HUES6 (cell line): ENCODE measurements at regions not wholly inside any gene's neighbourhood (a gene's known extent, or its start where the extent isn't known, plus 50 kb on each side); places are given as distances from the start of the nearest gene placed in this dataset.

Source experiments
- H3K27ac ChIP-seq: 2 replicates; pipeline ENCODE4 v1.7.0; 2013; ENCODE audit warnings: low read depth, mild to moderate bottlenecking, low read length, inconsistent platforms
- H3K27me3 ChIP-seq: 2 replicates; pipeline ENCODE4 v1.6.1; 2013; ENCODE audit warnings: low read length; ENCODE audit not compliant: control insufficient read depth, insufficient read depth
- H3K36me3 ChIP-seq: 2 replicates; pipeline ENCODE4 v1.6.1; 2013; ENCODE audit warnings: low read length; ENCODE audit not compliant: control insufficient read depth, insufficient read depth
- H3K4me1 ChIP-seq: 2 replicates; pipeline ENCODE4 v1.6.1; 2013; ENCODE audit warnings: low read length; ENCODE audit not compliant: control insufficient read depth, insufficient read depth
- H3K4me3 ChIP-seq: 2 replicates; pipeline ENCODE4 v1.5.1; 2013; ENCODE audit warnings: low read depth, low read length
- H3K9ac ChIP-seq: one replicate; pipeline ENCODE4 v1.6.1; 2013; ENCODE audit warnings: mild to moderate bottlenecking, low read length
- H3K9me3 ChIP-seq: 2 replicates; pipeline ENCODE4 v1.6.1; 2013; ENCODE audit warnings: low read depth, low read length; ENCODE audit not compliant: control insufficient read depth, insufficient read depth

DNA sequence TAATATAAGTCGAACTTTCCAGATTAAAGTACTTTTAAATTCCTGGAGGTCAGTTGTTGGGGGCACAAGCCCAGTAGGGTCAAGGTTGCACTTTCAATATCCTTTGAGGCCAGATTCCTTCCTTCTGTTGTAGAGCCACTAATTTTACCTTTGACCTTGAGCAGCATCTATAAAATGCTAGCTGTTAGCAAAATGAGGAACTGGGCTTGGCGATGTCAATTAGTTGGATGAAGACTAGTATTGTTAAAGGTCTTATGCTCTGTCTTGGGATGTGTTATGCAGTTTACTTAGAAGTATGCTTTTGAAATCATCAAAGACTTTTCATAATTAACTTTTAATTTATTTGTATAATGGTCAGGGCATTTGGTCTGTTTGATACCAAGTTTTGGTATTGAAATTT, 425.9 kb upstream of the PROX1 start:
- Histone ChIP-seq H3K27me3 (no peaks in the 10 kb centered on the region), H3K4me1 (no peaks in the 10 kb centered on the region), H3K9me3 (peaks cover 21% of the 10 kb centered on the region), H3K4me3 (no peak overlapping the region), H3K27ac (no peak overlapping the region), H3K36me3 (no peaks in the 10 kb centered on the region), H3K9ac (no peak overlapping the region)

DNA sequence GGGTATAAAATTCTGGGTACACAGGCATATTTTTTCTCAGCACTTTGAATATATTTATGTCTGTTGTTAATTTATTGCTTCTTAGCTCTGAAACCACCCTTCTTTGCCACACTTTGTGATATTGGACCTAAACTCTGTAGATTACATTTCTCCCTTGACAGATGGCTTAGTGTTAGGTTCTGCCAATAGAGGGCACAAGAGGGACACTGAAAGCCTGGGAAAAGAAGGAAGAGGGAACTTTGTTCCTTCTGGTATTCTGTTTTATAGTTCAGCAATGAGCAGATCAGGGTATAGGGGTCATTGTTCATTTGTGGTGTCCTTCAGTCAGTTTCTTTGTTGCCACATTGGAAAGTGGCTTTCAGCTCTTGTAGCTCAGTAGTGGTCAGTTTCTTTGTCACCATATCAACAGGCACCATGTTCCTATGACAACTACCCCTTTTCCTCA, 423.5 kb upstream of the PROX1 start:
- no peak overlapping the region for H3K27ac ChIP-seq
- no peak overlapping the region for H3K4me3 ChIP-seq

DNA sequence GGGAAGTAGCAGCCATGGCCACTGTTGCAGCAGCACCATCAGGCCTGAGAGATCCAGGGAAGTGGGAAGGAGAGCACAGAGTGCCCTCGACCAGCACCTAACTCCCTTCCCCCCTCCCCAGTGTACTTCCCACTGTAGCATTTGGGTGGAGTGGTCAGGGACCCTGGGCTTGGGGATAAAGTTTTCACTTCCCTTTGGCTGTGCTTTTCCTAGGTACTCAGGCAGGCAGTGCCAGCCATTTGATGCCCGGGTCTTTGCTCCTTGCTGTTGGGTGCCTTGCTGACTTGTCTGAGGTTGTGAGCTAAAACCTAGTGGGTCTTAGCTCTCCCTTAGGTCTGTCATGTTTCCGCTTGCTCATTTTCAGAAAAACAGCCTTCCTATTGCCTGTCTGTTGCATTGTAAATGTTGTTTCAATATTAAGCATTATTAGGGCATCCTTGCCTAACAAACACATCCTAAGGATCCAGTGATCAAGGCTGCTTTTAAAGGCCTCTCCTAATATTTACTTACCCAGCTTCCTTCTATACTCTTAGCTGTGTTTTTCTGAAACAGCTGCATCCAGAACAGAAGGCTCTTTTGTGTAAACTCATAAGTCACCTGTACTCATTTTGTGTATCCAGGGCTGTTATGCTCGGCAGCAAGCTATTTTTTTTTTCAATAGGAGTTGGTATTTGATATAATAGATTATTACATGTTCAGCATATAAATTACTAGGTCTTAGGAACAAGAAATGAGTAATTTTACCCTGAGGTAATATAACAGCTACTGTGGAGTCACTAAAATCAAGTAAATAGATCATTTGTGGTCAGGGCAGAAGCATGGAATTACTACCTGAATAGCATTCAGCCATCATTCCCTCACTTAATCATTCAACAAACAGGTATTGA, 418.6 kb upstream of the PROX1 start:
- H3K36me3 ChIP-seq = no peaks in the 10 kb centered on the region
- no peaks in the 10 kb centered on the region for H3K4me1 ChIP-seq
- 0 out of 2 replicates have a peak, but pooled peaks cover 2% of the 10 kb centered on the region for H3K27me3 ChIP-seq
- H3K9me3 ChIP-seq = peaks cover 10% of the 10 kb centered on the region
- no peak overlapping the region for H3K9ac ChIP-seq
- H3K4me3 ChIP-seq = no peak overlapping the region
- no peak overlapping the region for H3K27ac ChIP-seq

More for the DNA sequence above, 423.5 kb upstream of the PROX1 start:
- Histone ChIP-seq H3K9ac (no peak overlapping the region), H3K27me3 (no peaks in the 10 kb centered on the region), H3K36me3 (no peaks in the 10 kb centered on the region), H3K9me3 (peaks cover 25% of the 10 kb centered on the region), H3K4me1 (no peaks in the 10 kb centered on the region)

DNA sequence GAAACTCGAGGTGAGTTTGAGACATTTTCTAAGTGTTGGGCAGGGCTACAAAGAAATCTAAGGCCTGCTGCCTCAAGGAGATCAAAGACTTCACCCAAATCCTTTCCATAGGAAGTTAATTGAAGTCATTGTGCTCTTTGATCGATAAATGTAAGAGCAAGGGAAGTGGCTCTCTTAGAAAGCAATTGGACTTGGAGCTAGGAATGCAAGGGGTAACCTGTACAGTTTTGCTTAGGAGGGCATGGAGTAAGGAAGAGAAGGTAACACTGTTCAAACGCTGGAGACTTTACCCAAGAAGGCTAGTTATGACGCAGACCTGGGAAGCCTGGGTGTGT, 418.0 kb upstream of the PROX1 start:
- Histone ChIP-seq H3K4me1 (no peaks in the 10 kb centered on the region), H3K27me3 (0 out of 2 replicates have a peak, but pooled peaks cover 2% of the 10 kb centered on the region), H3K9ac (no peak overlapping the region), H3K4me3 (no peak overlapping the region), H3K36me3 (no peaks in the 10 kb centered on the region), H3K27ac (no peak overlapping the region), H3K9me3 (peaks cover 10% of the 10 kb centered on the region)

DNA sequence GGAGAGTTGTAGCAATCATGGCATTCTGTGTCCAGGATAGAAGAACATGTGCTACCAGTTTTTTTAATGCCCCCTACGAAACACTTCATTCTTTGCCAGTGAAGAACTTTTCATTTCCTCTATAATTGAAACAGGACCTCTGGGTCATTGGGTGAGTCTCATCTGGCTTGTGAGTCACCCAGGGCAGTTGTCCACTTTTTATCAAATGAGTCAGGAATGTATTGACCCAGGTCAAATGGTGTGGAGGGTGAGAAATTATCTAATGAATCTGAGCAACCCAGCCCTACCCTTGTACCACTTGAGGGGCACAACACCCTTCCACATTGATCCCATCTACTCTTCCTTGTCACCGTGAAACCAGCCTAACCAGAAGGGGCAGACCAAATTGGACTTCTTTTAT, 417.3 kb upstream of the PROX1 start:
- no peak overlapping the region for H3K4me3 ChIP-seq

DNA sequence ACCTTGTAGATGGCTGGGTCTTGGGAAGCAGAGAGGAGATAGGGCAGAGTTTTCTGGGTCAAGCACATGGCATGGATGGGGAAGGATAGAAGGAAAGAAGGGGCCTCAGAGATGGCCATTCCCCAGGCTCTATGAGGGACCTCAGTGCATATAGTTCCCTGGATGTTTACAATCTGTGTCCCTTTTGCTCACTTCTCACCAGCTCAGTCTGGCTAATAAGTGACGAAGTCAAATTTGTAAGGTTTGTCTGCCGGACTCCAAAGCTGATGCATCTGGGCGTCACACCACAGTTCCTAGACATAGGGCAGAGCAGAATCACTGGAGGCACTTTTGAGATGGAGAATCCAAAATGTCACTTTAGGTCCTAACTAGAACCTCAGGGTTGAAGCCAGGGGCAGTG, 416.4 kb upstream of the PROX1 start:
- Histone ChIP-seq H3K9ac (no peak overlapping the region), H3K36me3 (no peaks in the 10 kb centered on the region), H3K27ac (no peak overlapping the region), H3K9me3 (peaks cover 6% of the 10 kb centered on the region; the same call in 1 of the 2 replicates), H3K4me1 (no peaks in the 10 kb centered on the region), H3K4me3 (no peak overlapping the region), H3K27me3 (0 out of 2 replicates have a peak, but pooled peaks cover 2% of the 10 kb centered on the region)

More for the DNA sequence above, 417.3 kb upstream of the PROX1 start:
- Histone ChIP-seq H3K27me3 (0 out of 2 replicates have a peak, but pooled peaks cover 2% of the 10 kb centered on the region), H3K9me3 (peaks cover 10% of the 10 kb centered on the region), H3K27ac (no peak overlapping the region), H3K4me1 (no peaks in the 10 kb centered on the region), H3K9ac (no peak overlapping the region), H3K36me3 (no peaks in the 10 kb centered on the region)

DNA sequence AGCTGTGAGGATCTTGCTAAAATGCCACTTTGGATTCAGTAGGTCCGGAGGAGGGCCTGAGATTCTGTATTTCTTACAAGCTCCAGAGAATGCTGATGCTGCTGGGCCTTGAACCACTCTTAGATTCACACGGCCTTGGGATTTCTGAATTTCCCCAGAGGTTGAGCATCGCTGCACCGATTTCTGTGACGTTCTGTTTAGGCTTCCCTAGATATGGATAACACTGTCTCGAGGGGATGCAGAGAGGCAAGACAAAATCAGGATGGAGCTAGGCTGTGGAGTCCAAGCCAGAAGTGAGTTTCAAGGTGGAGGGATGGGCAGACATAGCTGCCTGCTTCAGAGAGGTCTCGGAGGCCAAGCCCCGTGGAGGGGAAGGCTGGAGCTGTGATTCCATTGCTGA, 415.9 kb upstream of the PROX1 start:
- Histone ChIP-seq H3K4me1 (no peaks in the 10 kb centered on the region), H3K9me3 (peaks cover 4% of the 10 kb centered on the region; the same call in 1 of the 2 replicates), H3K4me3 (no peak overlapping the region), H3K36me3 (no peaks in the 10 kb centered on the region), H3K9ac (no peak overlapping the region), H3K27me3 (0 out of 2 replicates have a peak, but pooled peaks cover 2% of the 10 kb centered on the region), H3K27ac (no peak overlapping the region)

DNA sequence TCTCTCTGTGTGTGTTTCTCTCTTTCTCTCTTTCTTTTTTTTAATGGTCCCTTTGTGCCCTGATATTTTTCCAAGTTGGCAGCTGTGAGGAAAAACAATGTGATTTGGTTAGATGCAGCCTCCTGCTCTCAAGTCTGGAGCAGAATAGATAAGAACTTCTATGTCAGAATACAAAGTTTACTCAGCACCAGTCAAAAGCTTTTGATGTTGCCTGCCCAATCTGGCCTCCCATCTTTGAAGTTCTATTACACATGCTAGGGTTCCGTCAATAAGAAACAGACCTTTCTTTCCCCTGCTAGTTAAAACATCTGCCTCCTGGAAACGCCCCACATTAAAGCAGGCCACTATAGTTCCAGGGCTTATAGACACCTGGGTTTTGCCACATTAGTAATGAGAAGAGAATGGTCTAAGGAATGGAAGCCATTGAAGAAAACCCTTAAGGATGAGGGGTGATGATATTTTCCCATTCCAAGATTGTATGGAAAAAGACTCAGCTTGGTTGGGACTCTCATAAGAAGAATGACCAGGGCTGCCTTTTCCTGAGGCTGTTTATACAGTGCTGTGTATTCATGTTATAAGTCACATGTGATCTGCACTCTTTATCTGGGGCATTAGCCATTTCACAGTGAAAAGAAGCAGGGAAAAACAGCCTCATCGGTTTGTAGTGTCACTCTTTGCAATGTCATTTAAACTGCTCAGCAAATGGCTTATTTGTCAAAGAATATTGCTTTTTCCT, 414.7 kb upstream of the PROX1 start:
- H3K27ac ChIP-seq = no peak overlapping the region
- 0 out of 2 replicates have a peak, but pooled peaks cover 2% of the 10 kb centered on the region for H3K27me3 ChIP-seq
- no peaks in the 10 kb centered on the region for H3K36me3 ChIP-seq
- no peaks in the 10 kb centered on the region for H3K9me3 ChIP-seq
- no peak overlapping the region for H3K4me3 ChIP-seq
- H3K4me1 ChIP-seq = no peaks in the 10 kb centered on the region
- H3K9ac ChIP-seq = no peak overlapping the region

DNA sequence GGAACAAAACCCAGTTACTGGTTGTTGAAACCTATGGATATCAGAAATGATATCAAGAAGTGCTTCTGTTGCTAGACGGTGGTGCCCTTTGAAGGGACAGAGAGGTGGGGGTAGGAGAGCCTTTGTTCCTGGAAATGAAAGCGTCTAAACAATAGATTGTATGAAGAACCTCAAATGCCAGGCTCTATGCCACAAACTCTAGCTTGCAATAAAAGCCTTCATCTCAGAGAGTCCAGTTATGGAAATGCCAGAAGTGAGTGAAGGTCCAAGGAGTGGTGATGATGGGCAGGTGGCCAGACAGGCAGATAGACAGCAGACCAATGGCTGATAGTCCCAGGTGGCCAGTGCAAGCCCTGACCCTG, 414.1 kb upstream of the PROX1 start:
- no peak overlapping the region for H3K27ac ChIP-seq

DNA sequence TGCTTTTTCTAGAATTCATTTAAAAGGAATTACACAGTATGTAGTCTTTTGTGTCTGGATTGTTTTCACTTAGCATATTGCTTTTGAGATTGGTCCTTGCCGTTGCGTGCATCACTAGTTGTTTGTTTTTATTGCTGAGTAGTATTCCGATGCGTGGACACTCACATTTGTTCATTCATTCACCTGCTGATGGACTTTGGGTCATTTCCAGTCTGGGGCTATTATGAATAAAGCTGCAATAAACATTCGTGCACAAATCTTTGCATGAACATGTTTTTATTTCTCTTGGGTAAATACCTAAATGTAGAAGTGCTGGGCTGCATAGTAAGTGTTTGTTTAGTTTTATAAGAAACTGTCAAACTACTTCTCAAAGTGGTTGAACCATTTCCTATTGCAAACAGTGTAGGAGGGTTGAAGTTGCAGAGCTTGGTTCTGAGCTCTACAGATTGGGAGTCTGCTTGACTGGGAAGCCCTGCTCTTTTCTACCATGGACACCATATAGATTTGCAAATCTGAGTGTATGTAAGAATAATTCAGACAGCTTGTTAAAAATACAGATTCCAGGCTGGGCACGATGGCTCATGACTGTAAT, 404.7 kb upstream of the PROX1 start:
- Histone ChIP-seq H3K4me3 (no peak overlapping the region), H3K27me3 (no peaks in the 10 kb centered on the region), H3K27ac (no peak overlapping the region), H3K9me3 (no peaks in the 10 kb centered on the region), H3K36me3 (no peaks in the 10 kb centered on the region), H3K9ac (no peak overlapping the region), H3K4me1 (no peaks in the 10 kb centered on the region)

More for the DNA sequence above, 414.1 kb upstream of the PROX1 start:
- H3K27me3 ChIP-seq = 0 out of 2 replicates have a peak, but pooled peaks cover 2% of the 10 kb centered on the region
- H3K9ac ChIP-seq = no peak overlapping the region
- no peaks in the 10 kb centered on the region for H3K4me1 ChIP-seq
- H3K9me3 ChIP-seq = no peaks in the 10 kb centered on the region
- H3K36me3 ChIP-seq = no peaks in the 10 kb centered on the region
- H3K4me3 ChIP-seq = no peak overlapping the region

DNA sequence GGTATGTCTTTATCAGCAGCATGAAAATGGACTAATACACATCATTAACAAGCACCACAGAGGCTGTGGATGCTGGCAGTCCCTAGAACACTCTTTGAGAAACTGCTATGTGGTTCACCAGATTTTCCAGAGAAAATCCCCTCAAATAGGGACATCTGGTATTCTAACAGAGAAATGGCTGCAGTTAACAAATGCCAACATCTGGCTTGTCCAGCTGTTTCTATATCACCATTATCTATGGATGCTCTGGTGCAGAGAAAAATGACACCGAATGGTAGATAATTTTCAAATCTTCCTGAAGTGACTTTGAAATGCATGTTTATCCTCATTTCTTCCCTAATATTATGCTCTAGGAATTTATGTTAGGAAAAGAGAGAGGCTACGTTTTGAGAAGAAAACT, 403.5 kb upstream of the PROX1 start:
- H3K9ac ChIP-seq = no peak overlapping the region
- H3K9me3 ChIP-seq = no peaks in the 10 kb centered on the region
- H3K27me3 ChIP-seq = no peaks in the 10 kb centered on the region
- no peak overlapping the region for H3K27ac ChIP-seq
- H3K4me3 ChIP-seq = no peak overlapping the region
- H3K4me1 ChIP-seq = no peaks in the 10 kb centered on the region
- no peaks in the 10 kb centered on the region for H3K36me3 ChIP-seq
